HEK293T (cell line): ENCODE measurements at regions not wholly inside any gene's neighbourhood (a gene's known extent, or its start where the extent isn't known, plus 50 kb on each side); places are given as distances from the start of the nearest gene placed in this dataset.

Experiments
- BHLHE40 ChIP-seq: fragments of 450-650 bp; IDR thresholded peaks from 2 replicates; pipeline ENCODE4 v1.6.1; 2016; ENCODE audit warnings: mild to moderate bottlenecking, moderate library complexity, borderline replicate concordance
- ELF4 ChIP-seq: fragments of 450-650 bp; IDR thresholded peaks from 2 replicates; pipeline ENCODE4 v1.6.1; 2017; ENCODE audit warnings: antibody characterized with exemption
- FOXA1 ChIP-seq: fragments of 450-650 bp; IDR thresholded peaks from 2 replicates; pipeline ENCODE4 v1.6.1; 2016; ENCODE audit warnings: mild to moderate bottlenecking
- FOXM1 ChIP-seq: fragments of 450-650 bp; IDR thresholded peaks from 2 replicates; pipeline ENCODE4 v1.6.1; 2017; ENCODE audit warnings: mild to moderate bottlenecking, borderline replicate concordance
- SUZ12 ChIP-seq: fragments of 450-650 bp; IDR thresholded peaks from 2 replicates; pipeline ENCODE4 v1.6.1; 2016; ENCODE audit warnings: mild to moderate bottlenecking

DNA sequence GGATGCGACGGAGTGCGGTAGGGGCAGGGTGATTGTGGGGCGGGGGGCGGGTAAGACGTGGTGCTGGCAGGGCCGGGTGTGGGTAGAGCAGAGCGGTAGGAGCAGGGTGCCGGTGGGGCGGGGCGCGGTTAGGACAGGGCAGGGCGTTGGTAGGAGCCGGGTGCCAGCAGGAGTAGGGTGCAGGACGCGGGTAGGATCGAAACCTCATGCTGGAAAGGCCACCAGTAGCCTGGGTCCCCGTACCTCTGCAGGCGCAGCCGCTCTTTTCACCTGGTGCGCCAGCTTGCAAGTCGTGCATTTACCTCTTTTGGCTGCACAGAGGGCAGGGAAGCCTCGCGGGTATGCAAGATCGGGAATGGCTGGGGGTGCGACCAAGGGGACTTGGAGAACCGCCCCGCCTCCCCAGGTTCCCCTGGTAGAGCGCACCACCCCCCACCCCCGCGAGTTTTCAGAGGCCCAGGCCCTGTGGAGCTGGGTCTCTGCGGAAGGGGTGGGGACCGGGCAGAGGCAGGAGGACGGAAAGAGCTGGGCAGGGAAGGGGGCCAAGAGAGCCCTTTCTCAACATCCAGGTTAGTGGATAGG, 104.8 kb upstream of the SIMC1 start:
- TF ChIP-seq BHLHE40 (no peak), ELF4 (no peak), SUZ12 (no peak), FOXM1 (no peak), FOXA1 (no peak)
